Left lobe of liver (tissue), 2 donors: ENCODE measurements at regions not wholly inside any gene's neighbourhood (a gene's known extent, or its start where the extent isn't known, plus 50 kb on each side); places are given as distances from the start of the nearest gene placed in this dataset.
"Not testable (repeated sequence)": the region's sequence is repeated elsewhere in the genome, so short reads cannot be mapped to it uniquely, and the experiment has no call there.

Experiments
- ATAC-seq: fragments of 200-7000 bp; cut with Tn5 transposase; one replicate; pipeline ENCODE4 v1.9.1; 2020; ENCODE audit warnings: mild to moderate bottlenecking, moderate library complexity
- DNase-seq: peaks from one replicate; pipeline ENCODE4 v3.0.0-alpha.2; 2020; ENCODE audit warnings: low spot score
- donor health status: DM: no; HTN: no; CAD: no; lungs with moderate emphysema.
- donor health status: DM: no; HTN: yes; CAD: no.

- DNase-seq, result no peak
Measured at GRCh38 chr3:72629191-72629631, 219.0 kb downstream of the SHQ1 start.

GRCh38 chr3:72628065-72628464 is 220.2 kb downstream of the SHQ1 start:
- no peak for ATAC-seq
- DNase-seq, result no peak

More at GRCh38 chr3:72629191-72629631, 219.0 kb downstream of the SHQ1 start:
- no peak for ATAC-seq

GRCh38 chr3:72627271-72627670 is 221.0 kb downstream of the SHQ1 start:
- no peak for ATAC-seq
- no peak for DNase-seq

GRCh38 chr3:72625602-72626337 is 222.5 kb downstream of the SHQ1 start:
- ATAC-seq (peak; percentile 34), DNase-seq (no peak)

- ATAC-seq (no peak), DNase-seq (no peak)
Measured at GRCh38 chr3:72624656-72625055, 223.6 kb downstream of the SHQ1 start.

- DNase-seq, result no peak
Measured at GRCh38 chr3:72618739-72619138, 229.5 kb downstream of the SHQ1 start.

GRCh38 chr3:72617424-72618024 is 230.7 kb downstream of the SHQ1 start:
- ATAC-seq (peak; percentile 61), DNase-seq (no peak)

More at GRCh38 chr3:72618739-72619138, 229.5 kb downstream of the SHQ1 start:
- ATAC-seq, result no peak

- no peak for ATAC-seq
- DNase-seq, result no peak
Measured at GRCh38 chr3:72615776-72616175, 232.5 kb downstream of the SHQ1 start.

GRCh38 chr3:72615182-72615581 is 233.1 kb downstream of the SHQ1 start:
- DNase-seq (no peak), ATAC-seq (peak; percentile 57)

- ATAC-seq (no peak), DNase-seq (no peak)
Measured at GRCh38 chr3:72614394-72615074, 233.7 kb downstream of the SHQ1 start.

GRCh38 chr3:72613871-72614270 is 234.4 kb downstream of the SHQ1 start:
- ATAC-seq (no peak), DNase-seq (no peak)

- not testable (repeated sequence) for ATAC-seq, DNase-seq
Measured at GRCh38 chr3:72609114-72609513, 239.1 kb downstream of the SHQ1 start.

- ATAC-seq (peak; percentile 76), DNase-seq (peak; percentile 67)
Measured at GRCh38 chr3:72606005-72606800, 242.0 kb downstream of the SHQ1 start.

- ATAC-seq (no peak), DNase-seq (no peak)
Measured at GRCh38 chr3:72604328-72604727, 243.9 kb downstream of the SHQ1 start.

GRCh38 chr3:72601983-72602750 is 246.1 kb downstream of the SHQ1 start:
- DNase-seq (no peak), ATAC-seq (no peak)

GRCh38 chr3:72601060-72601459 is 247.2 kb downstream of the SHQ1 start:
- ATAC-seq (no peak), DNase-seq (no peak)

- no peak for DNase-seq
- ATAC-seq, result no peak
Measured at GRCh38 chr3:72597756-72598195, 250.5 kb downstream of the SHQ1 start.

GRCh38 chr3:72597043-72597442 is 251.2 kb downstream of the SHQ1 start:
- no peak for ATAC-seq
- no peak for DNase-seq

- no peak for ATAC-seq
- no peak for DNase-seq
Measured at GRCh38 chr3:72595927-72596610, 252.2 kb downstream of the SHQ1 start.

GRCh38 chr3:72595376-72595775 is 252.9 kb downstream of the SHQ1 start:
- no peak for ATAC-seq

More at GRCh38 chr3:72595376-72595775, 252.9 kb downstream of the SHQ1 start:
- no peak for DNase-seq
